GM12878 (cell line): ENCODE measurements at regions not wholly inside any gene's neighbourhood (a gene's known extent, or its start where the extent isn't known, plus 50 kb on each side); places are given as distances from the start of the nearest gene placed in this dataset.

Source experiments
- ATAC-seq: fragments of 200-7000 bp; cut with Tn5 transposase; 3 replicates; pipeline ENCODE4 v1.9.1; 2020; ENCODE audit warnings: mild to moderate bottlenecking, moderate library complexity
- BruUV-seq: library from RNA; stranded (reverse); fragments of 400-500 nt; replicated peaks from 2 replicates; lab custom pipeline; 2021; lab: Mats Ljungman, UMichigan
- CTCF ChIA-PET: fragments of 300-600 bp; sonication (Branson Sonifier 250); formaldehyde crosslinking; extraction: SDS; loops from one replicate; lab custom pipeline; 2021; ENCODE audit warnings: inconsistent platforms; lab: Yijun Ruan, JAX
- POLR2A ChIA-PET: fragments of 350-600 bp; formaldehyde crosslinking; extraction: SDS; loops from one replicate; lab custom pipeline; 2021; ENCODE audit warnings: inconsistent platforms; lab: Charles Lee
- RAD21 ChIA-PET: fragments of 300-600 bp; sonication (Branson Sonifier 250); formaldehyde crosslinking; loops from one replicate; lab custom pipeline; 2023; ENCODE audit warnings: antibody characterized with exemption; ENCODE audit not compliant: unreplicated experiment; lab: Charles Lee
- SMC1A ChIA-PET: fragments of 300-600 bp; sonication (Branson Sonifier 250); formaldehyde crosslinking; loops from one replicate; lab custom pipeline; 2023; ENCODE audit not compliant: unreplicated experiment, uncharacterized antibody; lab: Charles Lee
- DNase-seq: peaks from one replicate; pipeline ENCODE4 v3.0.0-alpha.2; 2011; ENCODE audit warnings: low read depth, low spot score
- FAIRE-seq: peaks from 3 replicates; lab custom pipeline; 2011; peaks lifted over from hg19 to GRCh38; lab: Jason Lieb, UNC
- H2AFZ ChIP-seq: 2 replicates; pipeline ENCODE4 v1.6.0; 2011; ENCODE audit warnings: low read depth, low read length, control low read depth; ENCODE audit not compliant: control insufficient read depth
- H3K27ac ChIP-seq: 2 replicates; pipeline ENCODE4 v1.5.1; 2011; ENCODE audit warnings: control low read depth; ENCODE audit not compliant: control insufficient read depth, insufficient read depth
- H3K27me3 ChIP-seq, 2 experiments: replicated peaks in 1 of 2; 2 replicates each; pipeline versions ENCODE4 v1.6.0 to v1.6.1; 2011; ENCODE audit warnings: low read length in 1 of 2; ENCODE audit not compliant: control insufficient read depth in 2 of 2, insufficient read depth in 2 of 2
- H3K36me3 ChIP-seq, 2 experiments: 2 replicates each; pipeline ENCODE4 v1.5.1; 2011; ENCODE audit warnings: low read length in 1 of 2; ENCODE audit not compliant: control insufficient read depth in 2 of 2, insufficient read depth in 2 of 2
- H3K4me1 ChIP-seq: 2 replicates; pipeline ENCODE4 v1.6.1; 2011; ENCODE audit warnings: mild to moderate bottlenecking, low read length, moderate library complexity, mixed read lengths; ENCODE audit not compliant: control insufficient read depth, insufficient read depth
- H3K4me2 ChIP-seq: 2 replicates; pipeline ENCODE4 v1.6.0; 2011; ENCODE audit warnings: control low read depth; ENCODE audit not compliant: control insufficient read depth, insufficient read depth
- H3K4me3 ChIP-seq: fragments of 200-600 bp; sonication (generic); 2 replicates; pipeline ENCODE4 v1.5.1; 2016
- H3K79me2 ChIP-seq: 2 replicates; pipeline ENCODE4 v1.6.0; 2011; ENCODE audit warnings: low read length; ENCODE audit not compliant: control insufficient read depth, insufficient read depth
- H3K9ac ChIP-seq: 2 replicates; pipeline ENCODE4 v1.8.0; 2011; ENCODE audit warnings: low read length, control low read depth, mixed read lengths; ENCODE audit not compliant: control insufficient read depth, insufficient read depth
- H3K9me3 ChIP-seq: replicated peaks from 3 replicates; pipeline ENCODE4 v1.5.1; 2011; ENCODE audit warnings: mild to moderate bottlenecking, low read length; ENCODE audit not compliant: control insufficient read depth, insufficient read depth
- H4K20me1 ChIP-seq: 2 replicates; pipeline ENCODE4 v1.6.0; 2011; ENCODE audit not compliant: control insufficient read depth, insufficient read depth
- ASH2L ChIP-seq: fragments of 300-600, 200-600 bp; sonication (generic); IDR thresholded peaks from 2 replicates; pipeline ENCODE4 v1.6.1; 2017; ENCODE audit warnings: low read depth, mild to moderate bottlenecking, borderline replicate concordance
- ATF3 ChIP-seq: IDR thresholded peaks from 2 replicates; pipeline ENCODE4 v1.6.1; 2011; ENCODE audit warnings: low read depth, mild to moderate bottlenecking, low read length, moderate library complexity, borderline replicate concordance; ENCODE audit errors: extremely low read depth
- CBX5 ChIP-seq: sonication (generic); IDR thresholded peaks from 2 replicates; pipeline ENCODE4 v1.6.1; 2016; ENCODE audit warnings: low read depth, moderate library complexity, mild to moderate bottlenecking, inconsistent platforms
- CEBPB ChIP-seq, 2 experiments: fragments of 150-350 bp in 1 of 2; IDR thresholded peaks; 2 replicates each; pipeline ENCODE4 v1.6.1; 2012 to 2014; ENCODE audit warnings: low read depth in 2 of 2, low read length in 2 of 2, borderline replicate concordance in 1 of 2, inconsistent platforms in 1 of 2
- CREM ChIP-seq: IDR thresholded peaks from 2 replicates; pipeline ENCODE4 v1.6.1; 2014; ENCODE audit warnings: antibody characterized with exemption, low read depth
- E2F4 ChIP-seq: IDR thresholded peaks from 2 replicates; pipeline ENCODE4 v1.6.1; 2012; ENCODE audit warnings: low read depth, low read length, improper control_type of control experiment
- GABPA ChIP-seq: IDR thresholded peaks from 2 replicates; pipeline ENCODE4 v1.6.1; 2014; ENCODE audit warnings: antibody characterized with exemption, low read depth, mild to moderate bottlenecking, inconsistent platforms
- HDAC6 ChIP-seq: fragments of 200-600 bp; sonication (generic); IDR thresholded peaks from one replicate; pipeline ENCODE4 v1.8.0; 2017; ENCODE audit warnings: antibody characterized with exemption; ENCODE audit not compliant: unreplicated experiment
- IKZF2 ChIP-seq, 2 experiments: fragments of 450-650 bp; IDR thresholded peaks; 2 replicates each; pipeline ENCODE4 v1.6.1; 2017; ENCODE audit warnings: mild to moderate bottlenecking in 2 of 2, moderate library complexity in 2 of 2
- MEF2A ChIP-seq: IDR thresholded peaks from 2 replicates; pipeline ENCODE4 v1.6.1; 2011; ENCODE audit warnings: low read depth, mild to moderate bottlenecking, low read length, moderate library complexity; ENCODE audit not compliant: insufficient read depth
- MTA3 ChIP-seq: IDR thresholded peaks from 2 replicates; pipeline ENCODE4 v1.6.1; 2012; ENCODE audit warnings: low read length, inconsistent platforms, borderline replicate concordance
- PML ChIP-seq: IDR thresholded peaks from 2 replicates; pipeline ENCODE4 v1.6.1; 2012; ENCODE audit warnings: low read length, inconsistent platforms
- PRDM15 ChIP-seq: fragments of 450-650 bp; formaldehyde crosslinking; IDR thresholded peaks from 2 replicates; pipeline ENCODE4 v1.4.0; 2020; ENCODE audit warnings: mild to moderate bottlenecking, moderate library complexity
- RFX5 ChIP-seq: IDR thresholded peaks from 2 replicates; pipeline ENCODE4 v1.6.1; 2011; ENCODE audit warnings: low read depth, low read length, improper control_type of control experiment
- SUZ12 ChIP-seq: fragments of 200-600 bp; sonication (generic); IDR thresholded peaks from one replicate; pipeline ENCODE4 v1.6.1; 2018; ENCODE audit warnings: antibody characterized with exemption, mild to moderate bottlenecking; ENCODE audit not compliant: unreplicated experiment
- TCF7 ChIP-seq: IDR thresholded peaks from 2 replicates; pipeline ENCODE4 v1.6.1; 2014; ENCODE audit warnings: antibody characterized with exemption, borderline replicate concordance
- WRNIP1 ChIP-seq: IDR thresholded peaks from 2 replicates; pipeline ENCODE4 v1.6.1; 2011; ENCODE audit warnings: low read depth, low read length, improper control_type of control experiment, borderline replicate concordance
- WGBS: methylation state at CpG from one replicate; pipeline ENCODE4 v1.1.6; 2016; ENCODE audit warnings: low lambda C conversion rate; ENCODE audit not compliant: insufficient replicate concordance, insufficient coverage; ENCODE audit errors: missing lambda C conversion rate; 5-methylcytosine and 5-hydroxymethylcytosine counted together
- in situ Hi-C: fragments of 300-500 bp; cut with MboI; formaldehyde crosslinking; loops from 9 replicates; pipeline ENCODE4 v1.14.3; 2018; ENCODE audit warnings: mixed read lengths
- intact Hi-C: fragments of 100-400 bp; cut with micrococcal nuclease; formaldehyde crosslinking; loops from one replicate; pipeline ENCODE4 v1.14.2; 2022; ENCODE audit not compliant: unreplicated experiment

GRCh38 chr1:204758601-204759000 lies 73.1 kb upstream of the LRRN2 start (continued):
- TF ChIP-seq E2F4, result no peak
- no peak for TF ChIP-seq HDAC6
- TF ChIP-seq ASH2L, result no peak
- no peak for TF ChIP-seq PRDM15
- TF ChIP-seq MEF2A, result no peak

GRCh38 chr1:204760350-204760749 lies 74.8 kb upstream of the LRRN2 start:
- intact Hi-C loops, result no loop called here
- Histone ChIP-seq H3K4me1 (0 out of 2 replicates have a peak, but pooled peaks cover 4% of the 10 kb centered on the region), H3K27me3 (peaks cover 0 to 5% of the 10 kb centered on the region in 2 experiments; a peak in 2 of 4 replicates), H3K79me2 (no peaks in the 10 kb centered on the region), H3K4me2 (no peak overlapping the region), H3K27ac (no peak overlapping the region), H2AFZ (no peak overlapping the region), H3K9me3 (no peaks in the 10 kb centered on the region; the same call in 2 of the 3 replicates), H4K20me1 (no peaks in the 10 kb centered on the region), H3K9ac (no peak overlapping the region), H3K36me3 (no peaks in the 10 kb centered on the region), H3K4me3 (no peak overlapping the region)
- BruUV-seq, result no TSS peak
- FAIRE-seq, result no peak
- ChIA-PET SMC1A (interaction anchor here (1.0 to 4.7 kb wide), 4 partner anchors 46 to 201 kb away, joined by 3 to 85 read pairs (median 6); no protein-coding TSS in a partner anchor), CTCF (interaction anchor here (1.0 to 6.9 kb wide), 7 partner anchors 11 to 193 kb away, joined by 3 to 134 read pairs (median 14); no protein-coding TSS in a partner anchor), RAD21 (interaction anchor here (1.5 to 2.6 kb wide), 4 partner anchors 10 to 229 kb away, joined by 4 to 13 read pairs (median 4); no protein-coding TSS in a partner anchor), POLR2A (no interaction called here)
- no peak for ATAC-seq
- 2% methylated on average over 2 of the region's 2 CpGs for WGBS
- in situ Hi-C loops, result loop anchor here (5.0 kb wide), 1 partner anchor 193 kb away; no protein-coding TSS in a partner anchor
- TF ChIP-seq TCF7 (no peak), RFX5 (no peak), GABPA (no peak), IKZF2 (IDR thresholded peaks at IDR 0.05) (no peak), ATF3 (no peak), CREM (no peak), WRNIP1 (no peak), PML (no peak), E2F4 (no peak), CBX5 (no peak), CEBPB (IDR thresholded peaks at IDR 0.05; ENCODE audit: borderline replicate concordance in 1 of 2, low read depth in 2 of 2, low read length in 2 of 2) (no peak), MTA3 (no peak), SUZ12 (no peak)
- DNase-seq, result no peak
